H1 (cell line): ENCODE measurements at regions not wholly inside any gene's neighbourhood (a gene's known extent, or its start where the extent isn't known, plus 50 kb on each side); places are given as distances from the start of the nearest gene placed in this dataset.

Experiments
- CTCF ChIA-PET: fragments of 300-600 bp; sonication (Branson Sonifier 250); formaldehyde crosslinking; loops from one replicate; lab custom pipeline; 2021; ENCODE audit not compliant: partially characterized antibody; lab: Charles Lee
- POLR2A ChIA-PET: fragments of 300-600 bp; sonication (Branson Sonifier 250); formaldehyde crosslinking; loops from one replicate; lab custom pipeline; 2021; ENCODE audit warnings: inconsistent platforms; ENCODE audit not compliant: partially characterized antibody; lab: Charles Lee
- DNase-seq, 2 experiments: peaks; one replicate each; pipeline versions ENCODE4 v3.0.0 to v3.0.0-alpha.2; 2010 to 2022; ENCODE audit warnings: low spot score in 2 of 2, low read depth in 1 of 2, mixed read lengths in 1 of 2
- FAIRE-seq: peaks from 2 replicates; lab custom pipeline; 2011; peaks lifted over from hg19 to GRCh38; lab: Jason Lieb, UNC
- H2AFZ ChIP-seq: 2 replicates; pipeline ENCODE4 v1.8.1; 2012; ENCODE audit warnings: low read length, inconsistent platforms
- H2AK5ac ChIP-seq: 2 replicates; pipeline ENCODE4 v1.6.1; 2013; ENCODE audit warnings: low read depth, low read length
- H2BK120ac ChIP-seq: replicated peaks from 2 replicates; pipeline ENCODE3; 2013; ENCODE audit warnings: low read depth, low read length, inconsistent platforms
- H2BK12ac ChIP-seq: 2 replicates; pipeline ENCODE4 v1.6.1; 2013; ENCODE audit warnings: low read depth, low read length
- H2BK15ac ChIP-seq: 2 replicates; pipeline ENCODE4 v1.6.1; 2013; ENCODE audit warnings: low read length
- H2BK20ac ChIP-seq: 2 replicates; pipeline ENCODE4 v1.6.1; 2013; ENCODE audit warnings: low read length
- H2BK5ac ChIP-seq: 2 replicates; pipeline ENCODE4 v1.6.1; 2013; ENCODE audit warnings: low read depth, low read length
- H3K14ac ChIP-seq: 2 replicates; pipeline ENCODE4 v1.6.1; 2013; ENCODE audit warnings: inconsistent platforms; ENCODE audit not compliant: insufficient read length
- H3K18ac ChIP-seq: 2 replicates; pipeline ENCODE4 v1.6.1; 2013; ENCODE audit warnings: low read length; ENCODE audit errors: extremely low read depth
- H3K23ac ChIP-seq: 2 replicates; pipeline ENCODE4 v1.6.1; 2013; ENCODE audit warnings: inconsistent platforms; ENCODE audit not compliant: insufficient read length
- H3K23me2 ChIP-seq: 2 replicates; pipeline ENCODE4 v1.6.1; 2013; ENCODE audit warnings: low read depth, low read length
- H3K27ac ChIP-seq: 2 replicates; pipeline ENCODE4 v1.6.1; 2011; ENCODE audit warnings: low read depth, low read length, inconsistent platforms
- H3K27me3 ChIP-seq, 4 experiments: replicated peaks in 1 of 4; 1 replicate in 1 of 4; 2 replicates in 3 of 4; pipeline versions ENCODE4 v1.6.1 to v1.8.1; 2011 to 2013; ENCODE audit warnings: low read length in 3 of 4, mild to moderate bottlenecking in 3 of 4, inconsistent platforms in 2 of 4, mixed read lengths in 2 of 4, moderate library complexity in 1 of 4; ENCODE audit not compliant: control insufficient read depth in 3 of 4, insufficient read depth in 3 of 4; ENCODE audit errors: extremely low read depth in 1 of 4
- H3K36me3 ChIP-seq, 4 experiments: 2 replicates each; pipeline versions ENCODE4 v1.6.1 to v1.8.1; 2011 to 2013; ENCODE audit warnings: mild to moderate bottlenecking in 4 of 4, low read length in 3 of 4, moderate library complexity in 2 of 4, control low read depth in 1 of 4, inconsistent platforms in 1 of 4; ENCODE audit not compliant: insufficient read depth in 4 of 4, control insufficient read depth in 2 of 4
- H3K4ac ChIP-seq: replicated peaks from 2 replicates; pipeline ENCODE3; 2013; ENCODE audit warnings: low read length, low read depth, mixed read lengths, inconsistent platforms; ENCODE audit not compliant: insufficient read length
- H3K4me1 ChIP-seq, 4 experiments: replicated peaks in 1 of 4; 1 replicate in 1 of 4; 2 replicates in 3 of 4; pipeline versions ENCODE4 v1.6.1 to v1.8.1; 2011 to 2013; ENCODE audit warnings: low read length in 3 of 4, inconsistent platforms in 2 of 4, mixed read lengths in 1 of 4; ENCODE audit not compliant: insufficient read depth in 4 of 4, control insufficient read depth in 3 of 4
- H3K4me2 ChIP-seq, 2 experiments: 2 replicates each; pipeline versions ENCODE4 v1.6.1 to v1.8.1; 2011 to 2013; ENCODE audit warnings: low read depth in 2 of 2, low read length in 2 of 2, control low read depth in 1 of 2, inconsistent platforms in 1 of 2, mild to moderate bottlenecking in 1 of 2; ENCODE audit not compliant: insufficient read depth in 1 of 2
- H3K4me3 ChIP-seq, 4 experiments: fragments of 200-600, 300-600 bp in 1 of 4; sonication (generic), shearing (Covaris generic), sonication (Bioruptor Twin) in 1 of 4; 2 replicates each; pipeline versions ENCODE4 v1.5.1 to v1.8.1; 2011 to 2016; ENCODE audit warnings: low read length in 4 of 4, low read depth in 3 of 4, control low read depth in 2 of 4, inconsistent platforms in 2 of 4, mild to moderate bottlenecking in 2 of 4, mixed read lengths in 1 of 4, moderate library complexity in 1 of 4; ENCODE audit not compliant: insufficient read depth in 2 of 4; ENCODE audit errors: extremely low read depth in 1 of 4
- H3K56ac ChIP-seq: replicated peaks from 2 replicates; pipeline ENCODE3; 2013; ENCODE audit warnings: low read depth, mild to moderate bottlenecking, mixed read lengths, low read length, inconsistent platforms; ENCODE audit not compliant: insufficient read length
- H3K79me1 ChIP-seq: 2 replicates; pipeline ENCODE4 v1.6.1; 2013; ENCODE audit warnings: low read depth, low read length, control low read depth
- H3K79me2 ChIP-seq, 2 experiments: 2 replicates each; pipeline versions ENCODE4 v1.6.1 to v1.8.1; 2012 to 2013; ENCODE audit warnings: low read length in 2 of 2, mild to moderate bottlenecking in 2 of 2, inconsistent platforms in 1 of 2; ENCODE audit not compliant: insufficient read depth in 2 of 2, control insufficient read depth in 1 of 2
- H3K9ac ChIP-seq, 4 experiments: replicated peaks in 1 of 4; 1 replicate in 1 of 4; 2 replicates in 3 of 4; pipeline versions ENCODE4 v1.6.1 to v1.8.1; 2011 to 2013; ENCODE audit warnings: low read depth in 3 of 4, low read length in 3 of 4, control low read depth in 2 of 4, mild to moderate bottlenecking in 2 of 4, moderate library complexity in 2 of 4, inconsistent platforms in 1 of 4; ENCODE audit errors: extremely low read depth in 1 of 4
- H3K9me3 ChIP-seq, 2 experiments: 2 replicates each; pipeline versions ENCODE4 v1.6.1 to v1.8.1; 2012 to 2013; ENCODE audit warnings: mild to moderate bottlenecking in 2 of 2, moderate library complexity in 2 of 2, control low read depth in 1 of 2, inconsistent platforms in 1 of 2, low read depth in 1 of 2, low read length in 1 of 2, mixed read lengths in 1 of 2; ENCODE audit not compliant: insufficient read depth in 2 of 2
- H4K20me1 ChIP-seq, 2 experiments: replicated peaks in 1 of 2; 2 replicates each; pipeline versions ENCODE3 to v1.8.1; 2011 to 2013; ENCODE audit warnings: inconsistent platforms in 2 of 2, low read length in 2 of 2, mild to moderate bottlenecking in 1 of 2; ENCODE audit not compliant: insufficient read depth in 2 of 2, control insufficient read depth in 1 of 2
- H4K5ac ChIP-seq: 2 replicates; pipeline ENCODE4 v1.6.1; 2013; ENCODE audit warnings: low read length, low read depth, mixed read lengths, inconsistent platforms; ENCODE audit not compliant: insufficient read length
- H4K8ac ChIP-seq: 2 replicates; pipeline ENCODE4 v1.8.0; 2013; ENCODE audit warnings: mild to moderate bottlenecking, moderate library complexity, low read length, inconsistent platforms; ENCODE audit not compliant: insufficient read depth; ENCODE audit errors: extremely low read depth
- H4K91ac ChIP-seq: replicated peaks from 2 replicates; pipeline ENCODE3; 2013; ENCODE audit warnings: low read length, mixed read lengths, inconsistent platforms; ENCODE audit not compliant: insufficient read length
- BRCA1 ChIP-seq: IDR thresholded peaks from 2 replicates; pipeline ENCODE4 v1.6.1; 2012; ENCODE audit warnings: low read depth, low read length, improper control_type of control experiment
- CREB1 ChIP-seq: IDR thresholded peaks from 2 replicates; pipeline ENCODE4 v1.6.1; 2012; ENCODE audit warnings: inconsistent platforms
- MAFK ChIP-seq: IDR thresholded peaks from 2 replicates; pipeline ENCODE4 v1.6.1; 2012; ENCODE audit warnings: low read depth, mild to moderate bottlenecking, improper control_type of control experiment, low read length
- POLR2A ChIP-seq, 2 experiments: IDR thresholded peaks; 1 replicate in 1 of 2; 2 replicates in 1 of 2; pipeline ENCODE4 v1.6.1; 2011; ENCODE audit warnings: low read depth in 2 of 2, low read length in 2 of 2, mild to moderate bottlenecking in 2 of 2; ENCODE audit errors: control extremely low read depth in 1 of 2
- SP1 ChIP-seq: IDR thresholded peaks from 2 replicates; pipeline ENCODE4 v1.6.1; 2011; ENCODE audit warnings: low read depth, low read length
- SP4 ChIP-seq: IDR thresholded peaks from 2 replicates; pipeline ENCODE4 v1.6.1; 2012; ENCODE audit warnings: low read length, inconsistent platforms
- TEAD4 ChIP-seq: IDR thresholded peaks from 2 replicates; pipeline ENCODE4 v1.6.1; 2012; ENCODE audit warnings: low read depth, low read length, inconsistent platforms, mixed read lengths
- ZNF274 ChIP-seq: IDR thresholded peaks from 2 replicates; pipeline ENCODE4 v1.7.0; 2012; ENCODE audit warnings: low read length, borderline replicate concordance; ENCODE audit errors: extremely low read depth
- WGBS, 2 experiments: shearing (Covaris generic) in 1 of 2; methylation state at CpG; one replicate each; pipeline versions ENCODE4 v1.1.6 to v1.1.7; 2013 to 2015; ENCODE audit warnings: low lambda C conversion rate in 2 of 2, mixed read lengths in 2 of 2, inconsistent platforms in 1 of 2, low coverage in 1 of 2, missing lambda C conversion rate in 1 of 2; ENCODE audit not compliant: insufficient replicate concordance in 2 of 2, insufficient coverage in 1 of 2, insufficient read length in 1 of 2; ENCODE audit errors: extremely low coverage in 1 of 2, missing lambda C conversion rate in 1 of 2; 5-methylcytosine and 5-hydroxymethylcytosine counted together

- Histone ChIP-seq H3K27ac (no peak overlapping the region), H2BK120ac (no peak overlapping the region), H4K20me1 (no peaks in the 10 kb centered on the region), H3K23ac (no peak overlapping the region), H3K79me1 (no peaks in the 10 kb centered on the region), H2BK20ac (no peak overlapping the region), H3K79me2 (no peaks in the 10 kb centered on the region), H3K56ac (no peak overlapping the region), H2BK5ac (no peak overlapping the region), H2BK12ac (no peak overlapping the region), H3K9me3 (no peaks in the 10 kb centered on the region), H3K4me1 (no peaks in the 10 kb centered on the region), H2AK5ac (no peak overlapping the region), H3K23me2 (no peaks in the 10 kb centered on the region), H3K9ac (no peak overlapping the region), H4K5ac (no peak overlapping the region), H3K4me2 (no peak overlapping the region), H4K91ac (no peak overlapping the region), H2BK15ac (no peak overlapping the region), H2AFZ (no peak overlapping the region), H4K8ac (no peak overlapping the region), H3K14ac (no peak overlapping the region), H3K36me3 (no peaks in the 10 kb centered on the region), H3K4me3 (no peak overlapping the region), H3K18ac (no peak overlapping the region), H3K4ac (no peak overlapping the region), H3K27me3 (no peaks in the 10 kb centered on the region)
- DNase-seq (no peak), FAIRE-seq (no peak)
- POLR2A ChIA-PET = no interaction called here
- CTCF ChIA-PET = interaction anchor here (0.7 to 2.5 kb wide), 5 partner anchors 8 to 382 kb away, joined by 3 to 8 read pairs (median 4); no protein-coding TSS in a partner anchor
- TF ChIP-seq POLR2A (IDR thresholded peaks at IDR 0.05; ENCODE audit: control extremely low read depth in 1 of 2, low read depth in 2 of 2, low read length in 2 of 2) = no peak
- TF ChIP-seq SP4 = no peak
- TF ChIP-seq TEAD4 = no peak
- TF ChIP-seq BRCA1 = no peak
- TF ChIP-seq SP1 = no peak
- TF ChIP-seq MAFK = no peak
- no peak for TF ChIP-seq ZNF274
- no peak for TF ChIP-seq CREB1
- WGBS, 2 experiments = 86% methylated on average over 9 of the region's 9 CpGs; no CpG with 5 or more reads in 1 of the 2 experiments
These were observed 203.3 kb upstream of the LMCD1 start for GRCh38 chr3:8298021-8298954.
